ENCODE measurements at regions not wholly inside any gene's neighbourhood (a gene's known extent, or its start where the extent isn't known, plus 50 kb on each side); places are given as distances from the start of the nearest gene placed in this dataset.

DNA sequence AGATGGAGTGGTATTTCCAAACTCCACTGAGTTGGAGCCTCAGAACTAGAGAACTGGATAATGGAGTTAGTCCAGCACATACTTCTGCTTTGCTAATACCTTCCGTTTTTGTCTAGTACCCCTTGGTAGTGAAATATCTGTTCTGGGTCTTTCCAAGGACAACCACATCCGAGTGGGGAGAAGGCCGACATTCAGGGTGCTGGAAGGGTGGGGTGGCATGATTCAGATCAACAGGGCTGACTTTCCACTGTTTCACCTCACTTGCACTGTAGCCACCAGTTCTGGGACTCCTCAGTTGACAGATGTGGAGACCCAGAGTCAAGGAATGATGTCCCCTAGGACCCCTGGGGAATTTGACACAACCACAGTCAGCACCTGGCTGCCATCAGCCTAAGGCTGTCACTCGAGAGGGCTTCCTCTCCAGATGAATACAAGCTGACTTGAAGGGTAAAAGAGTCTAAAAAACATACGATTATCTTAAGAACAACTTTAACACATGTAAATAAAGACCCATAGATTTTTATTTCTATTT lies 84.8 kb upstream of the HNF1B start:
- H3K27me3 ChIP-seq (ENCODE audit: insufficient read depth, low read length), result peaks cover 12% of the 10 kb centered on the region
- no peak overlapping the region for H3K4me2 ChIP-seq (ENCODE audit: insufficient read depth, low read length)
- no peaks in the 10 kb centered on the region for H3K9me3 ChIP-seq (ENCODE audit: low read depth, low read length)
- H4K20me1 ChIP-seq (ENCODE audit: insufficient read depth, low read length), result no peaks in the 10 kb centered on the region
- TF ChIP-seq, protein P1, sequence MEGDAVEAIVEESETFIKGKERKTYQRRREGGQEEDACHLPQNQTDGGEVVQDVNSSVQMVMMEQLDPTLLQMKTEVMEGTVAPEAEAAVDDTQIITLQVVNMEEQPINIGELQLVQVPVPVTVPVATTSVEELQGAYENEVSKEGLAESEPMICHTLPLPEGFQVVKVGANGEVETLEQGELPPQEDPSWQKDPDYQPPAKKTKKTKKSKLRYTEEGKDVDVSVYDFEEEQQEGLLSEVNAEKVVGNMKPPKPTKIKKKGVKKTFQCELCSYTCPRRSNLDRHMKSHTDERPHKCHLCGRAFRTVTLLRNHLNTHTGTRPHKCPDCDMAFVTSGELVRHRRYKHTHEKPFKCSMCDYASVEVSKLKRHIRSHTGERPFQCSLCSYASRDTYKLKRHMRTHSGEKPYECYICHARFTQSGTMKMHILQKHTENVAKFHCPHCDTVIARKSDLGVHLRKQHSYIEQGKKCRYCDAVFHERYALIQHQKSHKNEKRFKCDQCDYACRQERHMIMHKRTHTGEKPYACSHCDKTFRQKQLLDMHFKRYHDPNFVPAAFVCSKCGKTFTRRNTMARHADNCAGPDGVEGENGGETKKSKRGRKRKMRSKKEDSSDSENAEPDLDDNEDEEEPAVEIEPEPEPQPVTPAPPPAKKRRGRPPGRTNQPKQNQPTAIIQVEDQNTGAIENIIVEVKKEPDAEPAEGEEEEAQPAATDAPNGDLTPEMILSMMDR (IDR thresholded peaks at IDR 0.05; ENCODE audit: extremely low read depth, low read depth, low read length), result no peak
- H3K36me3 ChIP-seq (ENCODE audit: insufficient read depth, low read length), result no peaks in the 10 kb centered on the region
- no peak overlapping the region for H2AFZ ChIP-seq (ENCODE audit: low read length)
- no peaks in the 10 kb centered on the region for H3K79me2 ChIP-seq (ENCODE audit: insufficient read depth, low read length)
- peaks cover 5% of the 10 kb centered on the region for H3K4me1 ChIP-seq (ENCODE audit: insufficient read depth, low read length)
- DNase-seq (ENCODE audit: insufficient read length, low spot score, missing footprints), result no peak
- H3K4me3 ChIP-seq (ENCODE audit: insufficient read depth, low read length), result no peak overlapping the region
- H3K27ac ChIP-seq (ENCODE audit: low read depth, low read length), result no peak overlapping the region

DNA sequence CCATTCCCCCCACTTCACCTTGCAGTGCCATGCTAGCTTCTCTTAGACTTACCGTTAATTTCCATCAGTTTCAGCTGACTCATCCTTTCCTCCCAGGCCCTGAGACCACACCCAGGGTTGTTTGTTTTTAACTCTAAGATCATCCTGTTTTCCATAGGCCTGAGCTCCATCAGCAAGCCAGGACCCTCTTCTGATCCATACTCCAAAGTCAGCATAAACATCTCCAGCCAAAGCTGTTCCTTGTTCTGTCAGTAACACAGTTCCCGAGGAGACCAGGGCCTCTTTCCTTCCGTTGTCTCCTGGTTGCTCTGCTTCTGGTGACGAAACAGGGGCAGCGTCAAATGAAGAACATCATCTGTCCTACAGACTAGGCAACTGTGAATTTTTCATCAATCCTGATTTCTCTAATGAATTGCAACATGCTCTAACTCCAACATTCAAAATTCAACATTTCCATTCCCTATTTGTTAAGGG lies 83.8 kb upstream of the HNF1B start:
- Histone ChIP-seq H3K27ac (ENCODE audit: low read depth, low read length) (no peak overlapping the region), H3K4me3 (ENCODE audit: insufficient read depth, low read length) (no peak overlapping the region), H3K4me1 (ENCODE audit: insufficient read depth, low read length) (peaks cover 7% of the 10 kb centered on the region), H3K4me2 (ENCODE audit: insufficient read depth, low read length) (no peak overlapping the region), H3K27me3 (ENCODE audit: insufficient read depth, low read length) (peaks cover 8% of the 10 kb centered on the region), H3K9me3 (ENCODE audit: low read depth, low read length) (no peaks in the 10 kb centered on the region), H3K36me3 (ENCODE audit: insufficient read depth, low read length) (no peaks in the 10 kb centered on the region), H2AFZ (ENCODE audit: low read length) (no peak overlapping the region), H4K20me1 (ENCODE audit: insufficient read depth, low read length) (no peaks in the 10 kb centered on the region), H3K79me2 (ENCODE audit: insufficient read depth, low read length) (no peaks in the 10 kb centered on the region)
- TF ChIP-seq, protein P1 (IDR thresholded peaks at IDR 0.05; ENCODE audit: extremely low read depth, low read depth, low read length), result no peak
- no peak for DNase-seq (ENCODE audit: insufficient read length, low spot score, missing footprints)

DNA sequence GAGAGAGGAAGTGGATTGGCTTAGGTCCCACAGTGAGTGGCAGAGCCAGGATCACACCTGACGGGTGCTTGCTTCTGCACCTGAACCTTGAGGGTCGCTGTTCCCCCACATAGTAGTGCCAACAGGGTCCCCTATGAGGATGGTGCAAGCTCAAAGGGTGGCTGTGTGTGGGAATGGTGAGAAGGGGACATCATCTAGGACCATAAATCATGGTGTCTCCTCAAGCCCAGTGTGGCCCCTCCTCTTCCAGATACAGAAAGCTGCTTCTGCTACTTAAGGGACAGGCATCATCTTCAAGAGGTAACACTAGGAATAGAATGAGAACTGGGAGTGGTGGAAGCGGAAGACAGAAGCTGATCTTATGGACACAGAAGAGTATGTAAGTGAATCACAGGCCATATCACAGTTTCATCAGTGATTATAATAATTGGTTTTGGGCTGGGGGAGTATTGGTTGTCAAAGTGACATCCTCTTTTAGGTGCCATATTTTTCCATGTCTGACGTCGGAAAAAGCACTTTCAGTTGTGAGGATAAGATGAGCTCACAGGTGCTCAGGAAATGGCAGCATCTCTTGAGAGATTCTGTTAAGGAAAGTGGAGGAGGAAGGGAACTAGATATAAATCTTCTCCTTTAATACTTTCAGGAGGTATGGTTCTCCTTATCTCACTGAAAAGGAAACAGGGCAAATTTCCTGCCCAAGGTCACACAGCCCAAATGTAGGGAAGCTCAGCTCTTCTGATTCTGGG lies 83.2 kb upstream of the HNF1B start:
- Histone ChIP-seq H3K9me3 (ENCODE audit: low read depth, low read length) (no peaks in the 10 kb centered on the region), H3K36me3 (ENCODE audit: insufficient read depth, low read length) (no peaks in the 10 kb centered on the region), H3K4me1 (ENCODE audit: insufficient read depth, low read length) (peaks cover 7% of the 10 kb centered on the region), H2AFZ (ENCODE audit: low read length) (no peak overlapping the region), H4K20me1 (ENCODE audit: insufficient read depth, low read length) (no peaks in the 10 kb centered on the region), H3K4me2 (ENCODE audit: insufficient read depth, low read length) (no peak overlapping the region), H3K4me3 (ENCODE audit: insufficient read depth, low read length) (no peak overlapping the region), H3K27me3 (ENCODE audit: insufficient read depth, low read length) (peaks cover 8% of the 10 kb centered on the region), H3K79me2 (ENCODE audit: insufficient read depth, low read length) (no peaks in the 10 kb centered on the region), H3K27ac (ENCODE audit: low read depth, low read length) (no peak overlapping the region)
- TF ChIP-seq, protein P1 (IDR thresholded peaks at IDR 0.05; ENCODE audit: extremely low read depth, low read depth, low read length), result no peak
- no peak for DNase-seq (ENCODE audit: insufficient read length, low spot score, missing footprints)
